ENCODE measurements at regions not wholly inside any gene's neighbourhood (a gene's known extent, or its start where the extent isn't known, plus 50 kb on each side); places are given as distances from the start of the nearest gene placed in this dataset.

GRCh38 chr2:221771297-221771696 is 199.2 kb upstream of the EPHA4 start:
- H3K4me1 ChIP-seq (ENCODE audit: control insufficient read depth, insufficient read depth, low read length) = peaks cover 17% of the 10 kb centered on the region
- no peaks in the 10 kb centered on the region for H3K9me3 ChIP-seq (ENCODE audit: control insufficient read depth, insufficient read depth, low read length)
- no peak overlapping the region for H3K9ac ChIP-seq (ENCODE audit: low read depth, low read length)
- no peak overlapping the region for H3K4me3 ChIP-seq (ENCODE audit: low read depth, low read length)
- no peaks in the 10 kb centered on the region for H3K36me3 ChIP-seq (ENCODE audit: control insufficient read depth, insufficient read depth, low read length)
- H3K27ac ChIP-seq (ENCODE audit: low read depth, low read length) = no peak overlapping the region
- no peaks in the 10 kb centered on the region for H3K27me3 ChIP-seq (ENCODE audit: control insufficient read depth, insufficient read depth, low read length)

DNA sequence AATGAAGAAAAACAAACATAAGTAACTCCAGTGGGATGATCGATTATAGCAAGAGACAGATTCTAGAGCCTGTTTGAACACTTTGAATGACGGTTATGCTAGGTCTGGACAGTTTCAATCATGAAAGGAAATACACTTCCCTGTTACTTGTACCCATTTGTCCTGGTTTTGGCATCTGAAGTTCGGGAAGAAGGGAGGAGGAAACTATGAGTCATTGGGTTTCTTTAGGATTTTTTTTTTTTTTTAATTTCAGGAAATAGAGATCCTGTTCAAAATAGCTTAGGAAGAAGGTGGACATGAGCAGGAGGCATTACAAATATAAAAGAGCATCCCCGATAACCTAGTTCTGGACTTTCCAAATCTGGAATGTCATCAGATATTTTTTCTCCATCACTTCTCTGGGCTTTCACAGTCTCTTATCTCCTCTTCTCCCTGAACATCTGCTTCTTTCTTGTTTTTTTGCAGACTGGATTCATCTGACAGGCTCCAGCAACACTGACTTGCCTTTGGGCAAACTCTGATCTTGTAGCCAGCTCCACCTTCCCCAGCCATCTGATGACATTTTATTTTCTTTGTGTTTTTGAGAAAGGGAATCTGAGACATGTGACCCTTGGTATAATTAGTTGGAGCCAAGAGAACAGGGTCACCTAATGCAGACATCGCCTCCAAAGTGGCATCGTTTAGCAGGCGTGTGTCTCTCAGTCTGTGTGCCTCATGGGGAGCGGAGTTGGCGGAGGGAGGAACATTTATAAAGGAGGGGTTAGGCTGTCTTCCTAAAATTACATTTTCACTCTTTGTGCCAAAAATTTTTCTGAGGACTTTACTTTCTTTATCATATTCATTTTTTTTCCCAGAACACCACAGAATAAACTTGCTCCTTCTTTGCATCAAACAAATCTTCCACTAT is 195.3 kb upstream of the EPHA4 start:
- no peaks in the 10 kb centered on the region for H3K27me3 ChIP-seq (ENCODE audit: control insufficient read depth, insufficient read depth, low read length)
- peaks cover 4% of the 10 kb centered on the region; the same call in 1 of the 2 replicates for H3K4me1 ChIP-seq (ENCODE audit: control insufficient read depth, insufficient read depth, low read length)
- H3K9ac ChIP-seq (ENCODE audit: low read depth, low read length) = no peak overlapping the region
- no peak overlapping the region for H3K4me3 ChIP-seq (ENCODE audit: low read depth, low read length)
- no peaks in the 10 kb centered on the region for H3K36me3 ChIP-seq (ENCODE audit: control insufficient read depth, insufficient read depth, low read length)
- H3K9me3 ChIP-seq (ENCODE audit: control insufficient read depth, insufficient read depth, low read length) = no peaks in the 10 kb centered on the region
- H3K27ac ChIP-seq (ENCODE audit: low read depth, low read length) = no peak overlapping the region

DNA sequence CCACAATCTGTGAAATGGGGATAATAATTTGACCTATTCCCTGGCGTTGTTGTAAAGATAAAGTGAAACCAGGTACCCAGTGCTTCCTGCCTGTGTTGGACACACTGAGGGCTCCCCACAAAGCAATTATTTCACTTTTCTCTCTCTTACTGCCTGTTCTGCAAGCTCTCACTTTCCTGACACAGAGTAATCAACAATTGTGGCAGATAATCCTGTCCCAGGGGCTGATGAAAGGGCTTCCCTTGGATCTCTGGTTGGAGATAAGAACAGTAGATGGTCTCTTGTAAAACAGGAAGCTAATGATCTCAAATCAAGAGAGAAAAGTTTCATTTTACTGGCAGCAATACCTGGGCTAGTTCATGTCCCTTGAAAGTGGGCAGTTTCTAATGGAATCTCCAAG is 190.4 kb upstream of the EPHA4 start:
- Histone ChIP-seq H3K4me3 (ENCODE audit: low read depth, low read length) (no peak overlapping the region), H3K36me3 (ENCODE audit: control insufficient read depth, insufficient read depth, low read length) (no peaks in the 10 kb centered on the region), H3K9me3 (ENCODE audit: control insufficient read depth, insufficient read depth, low read length) (no peaks in the 10 kb centered on the region), H3K27me3 (ENCODE audit: control insufficient read depth, insufficient read depth, low read length) (no peaks in the 10 kb centered on the region), H3K4me1 (ENCODE audit: control insufficient read depth, insufficient read depth, low read length) (no peaks in the 10 kb centered on the region), H3K9ac (ENCODE audit: low read depth, low read length) (no peak overlapping the region), H3K27ac (ENCODE audit: low read depth, low read length) (no peak overlapping the region)

GRCh38 chr2:221761260-221761659 is 189.2 kb upstream of the EPHA4 start:
- H3K4me1 ChIP-seq (ENCODE audit: control insufficient read depth, insufficient read depth, low read length) = no peaks in the 10 kb centered on the region
- H3K4me3 ChIP-seq (ENCODE audit: low read depth, low read length) = no peak overlapping the region
- H3K9me3 ChIP-seq (ENCODE audit: control insufficient read depth, insufficient read depth, low read length) = no peaks in the 10 kb centered on the region
- no peak overlapping the region for H3K27ac ChIP-seq (ENCODE audit: low read depth, low read length)
- no peaks in the 10 kb centered on the region for H3K27me3 ChIP-seq (ENCODE audit: control insufficient read depth, insufficient read depth, low read length)
- H3K9ac ChIP-seq (ENCODE audit: low read depth, low read length) = no peak overlapping the region
- no peaks in the 10 kb centered on the region for H3K36me3 ChIP-seq (ENCODE audit: control insufficient read depth, insufficient read depth, low read length)

- Histone ChIP-seq H3K4me3 (ENCODE audit: low read depth, low read length) (no peak overlapping the region), H3K9ac (ENCODE audit: low read depth, low read length) (no peak overlapping the region), H3K9me3 (ENCODE audit: control insufficient read depth, insufficient read depth, low read length) (no peaks in the 10 kb centered on the region), H3K36me3 (ENCODE audit: control insufficient read depth, insufficient read depth, low read length) (no peaks in the 10 kb centered on the region), H3K4me1 (ENCODE audit: control insufficient read depth, insufficient read depth, low read length) (no peaks in the 10 kb centered on the region), H3K27ac (ENCODE audit: low read depth, low read length) (no peak overlapping the region), H3K27me3 (ENCODE audit: control insufficient read depth, insufficient read depth, low read length) (no peaks in the 10 kb centered on the region)
These were observed 186.0 kb upstream of the EPHA4 start for GRCh38 chr2:221758076-221758475.

DNA sequence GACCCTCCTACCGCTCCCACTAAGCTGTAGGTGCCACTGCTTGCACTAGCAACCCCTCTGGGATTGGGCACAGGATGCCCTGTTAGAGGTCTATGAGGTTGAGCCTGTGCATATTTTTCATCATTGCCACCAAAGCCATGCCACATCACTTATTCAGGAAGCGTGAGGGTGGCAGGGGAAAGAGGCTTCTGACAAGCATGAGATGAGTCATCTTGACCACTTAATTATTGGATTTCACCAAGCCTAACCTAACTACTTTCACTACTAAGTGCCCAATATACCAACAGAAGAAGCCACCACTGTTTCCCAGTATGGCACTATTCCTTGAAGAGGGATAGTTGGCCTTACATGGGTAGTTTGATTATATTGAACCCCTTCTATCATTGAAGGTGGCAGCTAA is 181.3 kb upstream of the EPHA4 start:
- H3K27ac ChIP-seq (ENCODE audit: low read depth, low read length) = no peak overlapping the region
- H3K4me3 ChIP-seq (ENCODE audit: low read depth, low read length) = no peak overlapping the region
- no peak overlapping the region for H3K9ac ChIP-seq (ENCODE audit: low read depth, low read length)
- no peaks in the 10 kb centered on the region for H3K4me1 ChIP-seq (ENCODE audit: control insufficient read depth, insufficient read depth, low read length)
- no peaks in the 10 kb centered on the region for H3K36me3 ChIP-seq (ENCODE audit: control insufficient read depth, insufficient read depth, low read length)
- no peaks in the 10 kb centered on the region for H3K27me3 ChIP-seq (ENCODE audit: control insufficient read depth, insufficient read depth, low read length)
- H3K9me3 ChIP-seq (ENCODE audit: control insufficient read depth, insufficient read depth, low read length) = no peaks in the 10 kb centered on the region

DNA sequence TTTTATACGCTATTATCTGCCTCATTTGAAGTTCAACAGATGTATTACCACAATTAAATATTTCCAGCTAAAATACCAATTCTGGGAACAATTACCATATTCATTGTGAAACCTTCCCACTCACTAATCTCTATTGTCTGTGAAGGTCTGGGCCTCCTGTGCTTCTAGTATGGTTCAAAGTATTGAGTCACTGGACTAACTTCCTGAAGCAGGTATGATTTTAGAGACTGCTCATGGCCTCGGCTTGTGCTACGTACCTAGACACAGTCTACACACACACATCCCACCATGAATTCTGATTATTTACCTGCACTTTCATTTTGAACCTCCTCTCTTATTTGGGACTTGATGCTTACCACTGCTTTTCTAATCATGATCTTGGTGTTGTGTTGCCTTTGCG is 180.7 kb upstream of the EPHA4 start:
- Histone ChIP-seq H3K9me3 (ENCODE audit: control insufficient read depth, insufficient read depth, low read length) (no peaks in the 10 kb centered on the region), H3K27me3 (ENCODE audit: control insufficient read depth, insufficient read depth, low read length) (no peaks in the 10 kb centered on the region), H3K4me1 (ENCODE audit: control insufficient read depth, insufficient read depth, low read length) (no peaks in the 10 kb centered on the region), H3K9ac (ENCODE audit: low read depth, low read length) (no peak overlapping the region), H3K27ac (ENCODE audit: low read depth, low read length) (no peak overlapping the region), H3K4me3 (ENCODE audit: low read depth, low read length) (no peak overlapping the region), H3K36me3 (ENCODE audit: control insufficient read depth, insufficient read depth, low read length) (no peaks in the 10 kb centered on the region)

DNA sequence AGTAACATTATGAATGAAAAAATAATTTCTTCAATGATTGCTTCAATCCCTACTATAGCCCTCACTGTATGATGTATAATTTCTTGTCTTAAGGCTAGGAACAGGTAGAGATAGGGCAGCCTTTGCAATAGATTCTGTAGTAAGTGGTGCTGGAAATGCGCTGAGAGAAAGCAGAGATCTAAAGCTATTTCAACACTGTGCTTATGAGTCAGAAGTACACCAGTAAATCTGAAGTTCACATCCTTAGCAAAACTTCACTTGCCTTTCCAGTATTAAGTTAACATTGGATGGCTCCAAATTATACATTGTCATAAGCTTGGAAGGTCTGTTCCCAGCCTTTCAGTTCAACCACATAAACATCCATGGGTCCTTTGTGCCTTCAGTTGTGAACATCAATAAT is 178.2 kb upstream of the EPHA4 start:
- Histone ChIP-seq H3K4me3 (ENCODE audit: low read depth, low read length) (no peak overlapping the region), H3K36me3 (ENCODE audit: control insufficient read depth, insufficient read depth, low read length) (no peaks in the 10 kb centered on the region), H3K9ac (ENCODE audit: low read depth, low read length) (no peak overlapping the region), H3K27ac (ENCODE audit: low read depth, low read length) (no peak overlapping the region), H3K9me3 (ENCODE audit: control insufficient read depth, insufficient read depth, low read length) (no peaks in the 10 kb centered on the region), H3K4me1 (ENCODE audit: control insufficient read depth, insufficient read depth, low read length) (no peaks in the 10 kb centered on the region), H3K27me3 (ENCODE audit: control insufficient read depth, insufficient read depth, low read length) (no peaks in the 10 kb centered on the region)

DNA sequence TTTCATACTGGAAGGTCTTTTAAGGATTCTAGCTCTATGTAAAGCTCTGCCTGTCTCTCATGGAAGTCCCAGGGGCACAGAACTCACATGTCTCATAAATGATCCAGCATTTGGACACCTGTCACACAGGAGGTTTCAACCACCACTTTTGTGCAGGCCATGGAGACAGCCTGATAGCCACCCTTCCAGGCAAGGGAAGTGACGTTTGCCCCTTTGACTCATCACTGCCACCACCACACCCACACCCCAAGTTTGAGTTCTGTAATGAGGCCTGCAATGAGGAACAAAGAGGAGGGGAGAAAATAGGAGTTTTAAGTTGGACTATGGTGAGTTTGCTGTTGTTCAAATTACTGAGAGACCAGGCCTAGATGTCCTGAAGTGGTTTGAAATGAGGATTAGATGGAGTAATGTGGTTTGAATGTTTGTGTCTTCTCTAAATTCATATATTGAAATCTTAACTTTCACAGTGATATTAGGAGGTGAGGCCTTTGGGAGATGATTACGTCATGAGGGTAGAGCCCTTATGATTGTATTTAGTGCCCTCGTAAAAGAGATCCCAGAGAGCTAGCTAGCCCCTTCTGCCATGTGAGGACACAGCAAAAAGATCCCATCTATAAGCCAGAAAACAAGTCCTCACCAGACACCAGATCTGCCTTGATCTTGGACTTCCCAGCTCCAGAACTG is 175.3 kb upstream of the EPHA4 start:
- H3K27ac ChIP-seq (ENCODE audit: low read depth, low read length) = no peak overlapping the region
- no peaks in the 10 kb centered on the region for H3K27me3 ChIP-seq (ENCODE audit: control insufficient read depth, insufficient read depth, low read length)
- H3K4me3 ChIP-seq (ENCODE audit: low read depth, low read length) = no peak overlapping the region
- H3K36me3 ChIP-seq (ENCODE audit: control insufficient read depth, insufficient read depth, low read length) = no peaks in the 10 kb centered on the region
- no peak overlapping the region for H3K9ac ChIP-seq (ENCODE audit: low read depth, low read length)
- no peaks in the 10 kb centered on the region for H3K4me1 ChIP-seq (ENCODE audit: control insufficient read depth, insufficient read depth, low read length)
- H3K9me3 ChIP-seq (ENCODE audit: control insufficient read depth, insufficient read depth, low read length) = no peaks in the 10 kb centered on the region

DNA sequence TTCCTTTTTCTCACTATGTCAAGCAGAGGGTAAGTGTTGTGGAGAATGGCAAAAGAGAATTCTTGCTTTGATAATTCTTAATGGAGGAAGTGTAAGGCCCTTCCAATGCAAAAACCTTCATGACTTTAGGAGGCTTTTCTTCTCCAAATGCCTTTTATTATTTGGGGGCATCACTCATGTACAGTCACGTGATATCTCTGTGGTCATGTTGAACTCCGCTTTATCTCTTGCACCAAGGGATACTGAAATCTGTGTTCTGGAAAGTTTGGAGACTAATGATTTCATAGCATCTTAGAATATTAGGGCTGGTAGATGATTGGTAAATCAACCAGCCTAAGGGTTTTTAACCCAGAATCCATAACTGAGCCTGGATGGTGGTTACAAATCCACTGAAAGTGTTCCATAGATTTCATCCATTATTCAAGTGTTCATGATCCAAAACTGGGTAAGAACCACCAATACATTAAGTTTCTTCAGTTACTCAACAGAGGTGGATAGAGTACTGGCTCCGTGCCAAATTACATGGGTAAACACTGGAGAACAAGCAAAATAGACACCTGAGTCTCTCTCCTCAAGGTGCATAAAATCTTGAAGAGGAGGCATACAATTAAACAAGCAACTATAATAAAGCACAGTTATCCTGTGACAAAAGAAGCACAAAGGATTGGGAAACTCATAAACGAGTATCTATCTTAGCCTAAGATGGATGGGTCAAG is 169.6 kb upstream of the EPHA4 start:
- Histone ChIP-seq H3K4me1 (ENCODE audit: control insufficient read depth, insufficient read depth, low read length) (no peaks in the 10 kb centered on the region), H3K4me3 (ENCODE audit: low read depth, low read length) (no peak overlapping the region), H3K9me3 (ENCODE audit: control insufficient read depth, insufficient read depth, low read length) (no peaks in the 10 kb centered on the region), H3K27ac (ENCODE audit: low read depth, low read length) (no peak overlapping the region), H3K36me3 (ENCODE audit: control insufficient read depth, insufficient read depth, low read length) (no peaks in the 10 kb centered on the region), H3K27me3 (ENCODE audit: control insufficient read depth, insufficient read depth, low read length) (no peaks in the 10 kb centered on the region), H3K9ac (ENCODE audit: low read depth, low read length) (no peak overlapping the region)

Measured in HUES48 (cell line).